GM23338 (cell line): ENCODE measurements at regions not wholly inside any gene's neighbourhood (a gene's known extent, or its start where the extent isn't known, plus 50 kb on each side); places are given as distances from the start of the nearest gene placed in this dataset.

Experiments used
- ATAC-seq: fragments of 200-7000 bp; cut with Tn5 transposase; 3 replicates; pipeline ENCODE4 v1.9.1; 2020
- DNase-seq: peaks from one replicate; pipeline ENCODE4 v3.0.0-alpha.2; 2015; ENCODE audit warnings: low spot score
- H2AFZ ChIP-seq: fragments of 200-600 bp; sonication (generic); 2 replicates; pipeline ENCODE4 v1.8.0; 2016; ENCODE audit warnings: antibody characterized with exemption, mild to moderate bottlenecking, moderate library complexity
- H3F3A ChIP-seq: fragments of 200-600 bp; sonication (generic); replicated peaks from 2 replicates; pipeline ENCODE4 v1.8.0; 2017; ENCODE audit warnings: antibody characterized with exemption, mixed run types, low read depth
- H3K27ac ChIP-seq: fragments of 200-600 bp; sonication (generic); 2 replicates; pipeline ENCODE4 v1.6.1; 2016; ENCODE audit warnings: low read depth
- H3K27me3 ChIP-seq: fragments of 200-600 bp; sonication (generic); 2 replicates; pipeline ENCODE4 v1.8.0; 2016; ENCODE audit warnings: mild to moderate bottlenecking, mixed run types, moderate library complexity; ENCODE audit not compliant: insufficient read depth
- H3K36me3 ChIP-seq: fragments of 200-600 bp; sonication (generic); 2 replicates; pipeline ENCODE4 v1.8.0; 2016; ENCODE audit warnings: mild to moderate bottlenecking; ENCODE audit not compliant: insufficient read depth
- H3K4me1 ChIP-seq: fragments of 200-600 bp; sonication (generic); 2 replicates; pipeline ENCODE4 v1.8.0; 2016; ENCODE audit warnings: mild to moderate bottlenecking, moderate library complexity; ENCODE audit not compliant: insufficient read depth
- H3K4me2 ChIP-seq: fragments of 200-600 bp; sonication (generic); 2 replicates; pipeline ENCODE4 v1.7.1; 2017; ENCODE audit warnings: mixed run types
- H3K4me3 ChIP-seq: fragments of 200-600 bp; sonication (generic); 2 replicates; pipeline ENCODE4 v1.6.1; 2016; ENCODE audit warnings: mixed run types
- H3K79me2 ChIP-seq: fragments of 200-600 bp; sonication (generic); replicated peaks from 2 replicates; pipeline ENCODE4 v1.8.0; 2017; ENCODE audit warnings: mild to moderate bottlenecking; ENCODE audit not compliant: insufficient read depth
- H3K9me2 ChIP-seq: fragments of 200-600 bp; sonication (generic); 2 replicates; pipeline ENCODE4 v1.8.0; 2017; ENCODE audit not compliant: insufficient read depth
- H4K20me1 ChIP-seq: fragments of 200-600 bp; sonication (generic); replicated peaks from 2 replicates; pipeline ENCODE4 v1.8.0; 2017; ENCODE audit warnings: mild to moderate bottlenecking; ENCODE audit not compliant: insufficient read depth
- H3K27ac Mint-ChIP-seq: 2 replicates; pipeline ENCODE4 v1.8.0; 2020; ENCODE audit warnings: inconsistent platforms, mild to moderate bottlenecking, moderate library complexity, mixed read lengths
- H3K27me3 Mint-ChIP-seq: 3 replicates; pipeline ENCODE4 v1.8.0; 2022; ENCODE audit warnings: low read depth, mild to moderate bottlenecking, moderate library complexity, mixed read lengths, inconsistent platforms; ENCODE audit not compliant: insufficient read depth, poor library complexity
- H3K36me3 Mint-ChIP-seq: 3 replicates; pipeline ENCODE4 v1.8.0; 2021; ENCODE audit warnings: low read depth, mild to moderate bottlenecking, inconsistent platforms, moderate library complexity, mixed read lengths
- H3K4me1 Mint-ChIP-seq: 3 replicates; pipeline ENCODE4 v1.8.0; 2020; ENCODE audit warnings: mild to moderate bottlenecking, inconsistent platforms, mixed read lengths
- H3K4me3 Mint-ChIP-seq: 3 replicates; pipeline ENCODE4 v1.8.0; 2021; ENCODE audit warnings: moderate library complexity, mild to moderate bottlenecking, inconsistent platforms, mixed read lengths
- H3K9me3 Mint-ChIP-seq: 3 replicates; pipeline ENCODE4 v1.8.0; 2020; ENCODE audit warnings: moderate library complexity, mild to moderate bottlenecking, inconsistent platforms, mixed read lengths
- CREB1 ChIP-seq: fragments of 250-450 bp; sonication (Bioruptor Pico); IDR thresholded peaks from 2 replicates; pipeline ENCODE4 v1.5.0; 2020; ENCODE audit warnings: low read depth, mild to moderate bottlenecking, moderate library complexity
- CTCF ChIP-seq, 2 experiments: fragments of 200-600 bp in 1 of 2; sonication (generic) in 1 of 2; conservative IDR thresholded peaks; 2 replicates each; pipeline versions ENCODE4 v1.5.1 to v1.6.1; 2016 to 2017; ENCODE audit warnings: antibody characterized with exemption in 2 of 2, low read depth in 2 of 2, mild to moderate bottlenecking in 2 of 2, moderate library complexity in 1 of 2
- ETS1 ChIP-seq: IDR thresholded peaks from 2 replicates; pipeline ENCODE4 v1.6.1; 2016; ENCODE audit warnings: antibody characterized with exemption
- EZH2 ChIP-seq: fragments of 200-600 bp; sonication (generic); IDR thresholded peaks from one replicate; pipeline ENCODE4 v1.8.0; 2017; ENCODE audit warnings: antibody characterized with exemption, mild to moderate bottlenecking, low read depth; ENCODE audit not compliant: unreplicated experiment
- EZH2phosphoT487 ChIP-seq: fragments of 200-600 bp; sonication (generic); IDR thresholded peaks from one replicate; pipeline ENCODE4 v1.8.1; 2018; ENCODE audit warnings: antibody characterized with exemption; ENCODE audit not compliant: unreplicated experiment
- JUNB ChIP-seq: IDR thresholded peaks from one replicate; pipeline ENCODE4 v1.6.1; 2016; ENCODE audit warnings: antibody characterized with exemption; ENCODE audit not compliant: unreplicated experiment
- NANOG ChIP-seq: IDR thresholded peaks from 2 replicates; pipeline ENCODE4 v1.6.1; 2016; ENCODE audit warnings: antibody characterized with exemption, borderline replicate concordance
- POLR2AphosphoS5 ChIP-seq: IDR thresholded peaks from 2 replicates; pipeline ENCODE4 v1.6.1; 2016; ENCODE audit warnings: antibody characterized with exemption, low read depth
- REST ChIP-seq: IDR thresholded peaks from one replicate; pipeline ENCODE4 v1.6.1; 2018; ENCODE audit warnings: antibody characterized with exemption; ENCODE audit not compliant: unreplicated experiment
- STAT1 ChIP-seq: IDR thresholded peaks from one replicate; pipeline ENCODE4 v1.6.1; 2016; ENCODE audit warnings: antibody characterized with exemption; ENCODE audit not compliant: unreplicated experiment
- ZNF114 ChIP-seq: fragments of 250-450 bp; sonication (Bioruptor Pico); IDR thresholded peaks from 2 replicates; pipeline ENCODE4 v1.5.0; 2020; ENCODE audit warnings: mild to moderate bottlenecking, moderate library complexity
- ZNF331 ChIP-seq: fragments of 250-450 bp; sonication (Bioruptor Pico); IDR thresholded peaks from 2 replicates; pipeline ENCODE4 v1.5.0; 2020; ENCODE audit warnings: low read depth, mild to moderate bottlenecking, moderate library complexity
- ZNF462 ChIP-seq: fragments of 250-450 bp; sonication (Bioruptor Pico); IDR thresholded peaks from 2 replicates; pipeline ENCODE4 v1.5.0; 2020; ENCODE audit warnings: mild to moderate bottlenecking, moderate library complexity

- no peak for DNase-seq
- no peak overlapping the region for H3K4me3 ChIP-seq
- H3K4me1 ChIP-seq: no peaks in the 10 kb centered on the region
- H3K9me2 ChIP-seq: 0 out of 2 replicates have a peak, but pooled peaks cover 3% of the 10 kb centered on the region
- no peaks in the 10 kb centered on the region for H3K36me3 Mint-ChIP-seq
- H3K4me2 ChIP-seq: no peak overlapping the region
- H3K79me2 ChIP-seq: no peaks in the 10 kb centered on the region
- no peaks in the 10 kb centered on the region for H3K27me3 ChIP-seq
- no peaks in the 10 kb centered on the region for H3K9me3 Mint-ChIP-seq
- no peak overlapping the region for H3K27ac ChIP-seq
- no peaks in the 10 kb centered on the region for H3F3A ChIP-seq
- no peak overlapping the region for H2AFZ ChIP-seq
- H3K36me3 ChIP-seq: no peaks in the 10 kb centered on the region
- TF ChIP-seq ZNF114 (CRISPR knock-in tag): no peak
- TF ChIP-seq REST: no peak
- TF ChIP-seq CTCF (conservative IDR thresholded peaks at IDR 0.05; ENCODE audit: low read depth in 2 of 2): no peak
- TF ChIP-seq POLR2AphosphoS5: no peak
- no peak for TF ChIP-seq NANOG
- no peak for TF ChIP-seq EZH2phosphoT487
- no peak for TF ChIP-seq EZH2
- TF ChIP-seq ZNF462 (CRISPR knock-in tag): no peak
- TF ChIP-seq STAT1: no peak
- no peak for TF ChIP-seq ZNF331 (CRISPR knock-in tag)
- no peak for TF ChIP-seq CREB1
- no peak for TF ChIP-seq JUNB
- TF ChIP-seq ETS1: no peak
- no peaks in the 10 kb centered on the region for H4K20me1 ChIP-seq
- ATAC-seq: no peak
- no peaks in the 10 kb centered on the region for H3K27me3 Mint-ChIP-seq
- no peaks in the 10 kb centered on the region; the same call in 2 of the 3 replicates for H3K4me1 Mint-ChIP-seq
- H3K4me3 Mint-ChIP-seq: no peak overlapping the region
- H3K27ac Mint-ChIP-seq: no peak overlapping the region
These were observed 279.9 kb upstream of the TBX3 start for GRCh38 chr12:114963846-114964245.
